K562 (cell line): ENCODE measurements at regions not wholly inside any gene's neighbourhood (a gene's known extent, or its start where the extent isn't known, plus 50 kb on each side); places are given as distances from the start of the nearest gene placed in this dataset.

Source experiments
- ATAC-seq: fragments of 200-7000 bp; cut with Tn5 transposase; 3 replicates; pipeline ENCODE4 v1.9.1; 2020; ENCODE audit warnings: moderate library complexity
- BruUV-seq: library from RNA; stranded (reverse); fragments of 400-500 nt; replicated peaks from 2 replicates; lab custom pipeline; 2021; lab: Mats Ljungman, UMichigan
- CTCF ChIA-PET: fragments of 300-600 bp; formaldehyde crosslinking; extraction: SDS; loops from one replicate; lab custom pipeline; 2021; ENCODE audit warnings: low intra/inter-chr PET ratio; lab: Yijun Ruan, JAX
- POLR2A ChIA-PET: fragments of 300-600, 350-650 bp; sonication (Branson Sonifier 250); formaldehyde crosslinking; extraction: SDS; loops from one replicate; lab custom pipeline; 2021; ENCODE audit warnings: antibody characterized with exemption, inconsistent platforms; lab: Yijun Ruan, JAX
- DNase-seq, 4 experiments: peaks; one replicate each; pipeline versions ENCODE4 v3.0.0 to v3.0.0-alpha.2; 2011 to 2018; ENCODE audit warnings: low spot score in 3 of 4, mixed read lengths in 3 of 4; ENCODE audit errors: extremely low read depth in 1 of 4
- FAIRE-seq: peaks from 2 replicates; lab custom pipeline; 2011; peaks lifted over from hg19 to GRCh38; lab: Jason Lieb, UNC
- H2AFZ ChIP-seq: 2 replicates; pipeline ENCODE4 v1.6.0; 2011; ENCODE audit warnings: low read depth, low read length, control low read depth, inconsistent platforms
- H3K27ac ChIP-seq: fragments of 200-600 bp; 3 replicates; pipeline ENCODE4 v1.8.0; 2011; ENCODE audit warnings: low read depth, mild to moderate bottlenecking, control low read depth, inconsistent platforms, low read length, moderate library complexity, mixed read lengths; ENCODE audit errors: extremely low read depth
- H3K27me3 ChIP-seq, 2 experiments: fragments of 300-600 bp in 1 of 2; 2 replicates in 1 of 2; 3 replicates in 1 of 2; pipeline versions ENCODE4 v1.6.0 to v1.8.0; 2011; ENCODE audit warnings: inconsistent platforms in 2 of 2, low read length in 2 of 2, mild to moderate bottlenecking in 1 of 2, mixed read lengths in 1 of 2, moderate library complexity in 1 of 2; ENCODE audit not compliant: control insufficient read depth in 2 of 2, insufficient read depth in 2 of 2
- H3K36me3 ChIP-seq: fragments of 300-600 bp; 3 replicates; pipeline ENCODE4 v1.8.0; 2011; ENCODE audit warnings: mild to moderate bottlenecking, low read length, inconsistent platforms; ENCODE audit not compliant: control insufficient read depth, insufficient read depth
- H3K4me1 ChIP-seq, 2 experiments: fragments of 200-600 bp in 1 of 2; replicated peaks in 1 of 2; 2 replicates in 1 of 2; 3 replicates in 1 of 2; pipeline versions ENCODE4 v1.5.1 to v1.8.0; 2011; ENCODE audit warnings: inconsistent platforms in 2 of 2, low read length in 2 of 2, mild to moderate bottlenecking in 1 of 2, mixed read lengths in 1 of 2, moderate library complexity in 1 of 2; ENCODE audit not compliant: control insufficient read depth in 2 of 2, insufficient read depth in 2 of 2
- H3K4me2 ChIP-seq: 2 replicates; pipeline ENCODE4 v1.6.1; 2011; ENCODE audit warnings: low read length, control low read depth, inconsistent platforms, mixed read lengths; ENCODE audit not compliant: insufficient read depth
- H3K4me3 ChIP-seq: fragments of 200-600 bp; sonication (generic), shearing (Covaris generic); 2 replicates; pipeline ENCODE4 v1.5.1; 2016; ENCODE audit warnings: control low read depth, inconsistent platforms
- H3K79me2 ChIP-seq: fragments of 200-600 bp; 3 replicates; pipeline ENCODE4 v1.8.0; 2011; ENCODE audit warnings: low read length, inconsistent platforms; ENCODE audit not compliant: control insufficient read depth, insufficient read depth
- H3K9ac ChIP-seq, 2 experiments: 2 replicates each; pipeline versions ENCODE4 v1.6.0 to v1.6.1; 2011; ENCODE audit warnings: low read depth in 2 of 2, low read length in 2 of 2, control low read depth in 1 of 2, inconsistent platforms in 1 of 2, mild to moderate bottlenecking in 1 of 2, mixed read lengths in 1 of 2; ENCODE audit not compliant: insufficient read depth in 1 of 2
- H3K9me1 ChIP-seq: one replicate; pipeline ENCODE4 v1.6.0; 2011; ENCODE audit warnings: inconsistent platforms, mild to moderate bottlenecking, low read length, moderate library complexity; ENCODE audit not compliant: control insufficient read depth, insufficient read depth
- H3K9me3 ChIP-seq: replicated peaks from 2 replicates; pipeline ENCODE4 v1.5.1; 2011; ENCODE audit warnings: low read depth, low read length, inconsistent platforms; ENCODE audit not compliant: control insufficient read depth, insufficient read depth
- H4K20me1 ChIP-seq: replicated peaks from 2 replicates; pipeline ENCODE4 v1.6.1; 2011; ENCODE audit warnings: low read length, inconsistent platforms, mixed read lengths; ENCODE audit not compliant: control insufficient read depth, insufficient read depth
- AFF1 ChIP-seq, 2 experiments: fragments of 450-650 bp; IDR thresholded peaks; 2 replicates each; pipeline ENCODE4 v1.6.1; 2018; ENCODE audit warnings: mild to moderate bottlenecking in 2 of 2, low read depth in 1 of 2; ENCODE audit not compliant: partially characterized antibody in 2 of 2
- CREM ChIP-seq: IDR thresholded peaks from 2 replicates; pipeline ENCODE4 v1.6.1; 2014; ENCODE audit warnings: antibody characterized with exemption, low read depth
- GMEB1 ChIP-seq: fragments of 250-450 bp; sonication (Bioruptor Pico); IDR thresholded peaks from 2 replicates; pipeline ENCODE4 v1.4.0; 2020; ENCODE audit warnings: mild to moderate bottlenecking
- GTF2B ChIP-seq: IDR thresholded peaks from 2 replicates; pipeline ENCODE4 v1.6.1; 2011; ENCODE audit not compliant: insufficient read length; ENCODE audit errors: extremely low read depth
- KAT2B ChIP-seq: IDR thresholded peaks from one replicate; pipeline ENCODE4 v1.6.1; 2012; ENCODE audit warnings: low read depth, mild to moderate bottlenecking, control low read depth, inconsistent platforms, low read length, moderate library complexity
- MCM5 ChIP-seq: fragments of 450-650 bp; IDR thresholded peaks from 2 replicates; pipeline ENCODE4 v1.6.1; 2016; ENCODE audit warnings: low read depth
- RBM17 ChIP-seq: fragments of 200-400 bp; formaldehyde crosslinking; IDR thresholded peaks from 2 replicates; pipeline ENCODE4 v1.6.1; 2017; ENCODE audit warnings: low read depth, mild to moderate bottlenecking, low read length, borderline replicate concordance
- SPI1 ChIP-seq: IDR thresholded peaks from 2 replicates; pipeline ENCODE4 v1.6.1; 2011; ENCODE audit warnings: low read depth, low read length, control low read depth, borderline replicate concordance
- ZBED1 ChIP-seq: IDR thresholded peaks from 2 replicates; pipeline ENCODE4 v1.6.1; 2014
- ZNF766 ChIP-seq: fragments of 200-800 bp; sonication (Bioruptor generic); conservative IDR thresholded peaks from 2 replicates; pipeline ENCODE4 v1.6.1; 2016; ENCODE audit warnings: missing genetic modification characterization, missing compliant biosample characterization
- WGBS: fragments of 100-300 bp; shearing (Covaris generic); methylation state at CpG from one replicate; pipeline ENCODE4 v1.1.6; 2016; ENCODE audit warnings: low coverage, mixed read lengths; ENCODE audit not compliant: insufficient coverage; ENCODE audit errors: missing lambda C conversion rate; 5-methylcytosine and 5-hydroxymethylcytosine counted together
- in situ Hi-C: fragments of 300-500 bp; cut with MboI; formaldehyde crosslinking; loops from 4 replicates; pipeline ENCODE4 v1.15.0; 2018; ENCODE audit warnings: inconsistent platforms, mixed read lengths
- intact Hi-C: fragments of 100-400 bp; cut with micrococcal nuclease; formaldehyde crosslinking; loops from 2 replicates; pipeline ENCODE4 v1.14.2; 2022

GRCh38 chr13:25024175-25024574, 71.8 kb upstream of the PABPC3 start:
- intact Hi-C loops = no loop called here
- no peaks in the 10 kb centered on the region for H3K79me2 ChIP-seq
- H3K36me3 ChIP-seq = no peaks in the 10 kb centered on the region
- H3K4me3 ChIP-seq = no peak overlapping the region
- no peaks in the 10 kb centered on the region for H3K9me1 ChIP-seq
- H2AFZ ChIP-seq = no peak overlapping the region
- no peak overlapping the region for H3K27ac ChIP-seq
- no peaks in the 10 kb centered on the region for H4K20me1 ChIP-seq
- WGBS = 0% methylated on average over 8 of the region's 9 CpGs
- no peak for ATAC-seq
- H3K9ac ChIP-seq = no peak overlapping the region
- no peak for DNase-seq
- BruUV-seq = no TSS peak
- H3K9me3 ChIP-seq = no peaks in the 10 kb centered on the region
- no peaks in the 10 kb centered on the region for H3K4me1 ChIP-seq
- no peak for FAIRE-seq
- peaks cover 4 to 16% of the 10 kb centered on the region in 2 experiments; a peak in 3 of 5 replicates for H3K27me3 ChIP-seq
- TF ChIP-seq RBM17 (no peak), CREM (no peak)
- TF ChIP-seq, all 486 proteins: peak for 0
- POLR2A ChIA-PET = no interaction called here
- H3K4me2 ChIP-seq = no peak overlapping the region
- in situ Hi-C loops = no loop called here
- CTCF ChIA-PET = no interaction called here

GRCh38 chr13:25032160-25032559, 63.8 kb upstream of the PABPC3 start:
- intact Hi-C loops (no loop called here), in situ Hi-C loops (no loop called here)
- WGBS = 1% methylated on average over 9 of the region's 9 CpGs
- Histone ChIP-seq H3K9ac (no peak overlapping the region), H3K9me1 (no peaks in the 10 kb centered on the region), H3K4me2 (no peak overlapping the region), H3K4me3 (no peak overlapping the region), H3K36me3 (no peaks in the 10 kb centered on the region), H4K20me1 (no peaks in the 10 kb centered on the region), H3K9me3 (no peaks in the 10 kb centered on the region), H3K4me1 (no peaks in the 10 kb centered on the region), H2AFZ (no peak overlapping the region), H3K27ac (no peak overlapping the region), H3K27me3 (peaks cover 4 to 24% of the 10 kb centered on the region in 2 experiments), H3K79me2 (no peaks in the 10 kb centered on the region)
- CTCF ChIA-PET = interaction anchor here (0.6 kb wide), 1 partner anchor 17 kb away, joined by 3 read pairs; no protein-coding TSS in a partner anchor
- FAIRE-seq (no peak), ATAC-seq (no peak), DNase-seq (no peak)
- POLR2A ChIA-PET = no interaction called here
- BruUV-seq = no TSS peak
- no peak for TF ChIP-seq AFF1 (IDR thresholded peaks at IDR 0.05; ENCODE audit: low read depth in 1 of 2, partially characterized antibody in 2 of 2)
- no peak for TF ChIP-seq SPI1
- no peak for TF ChIP-seq KAT2B
- TF ChIP-seq GMEB1 (CRISPR knock-in tag) = no peak
- TF ChIP-seq ZBED1 = no peak
- no peak for TF ChIP-seq GTF2B
- TF ChIP-seq MCM5 = no peak
- no peak for TF ChIP-seq ZNF766 (CRISPR knock-in tag)
